ENCODE measurements at regions not wholly inside any gene's neighbourhood (a gene's known extent, or its start where the extent isn't known, plus 50 kb on each side); places are given as distances from the start of the nearest gene placed in this dataset.

DNA sequence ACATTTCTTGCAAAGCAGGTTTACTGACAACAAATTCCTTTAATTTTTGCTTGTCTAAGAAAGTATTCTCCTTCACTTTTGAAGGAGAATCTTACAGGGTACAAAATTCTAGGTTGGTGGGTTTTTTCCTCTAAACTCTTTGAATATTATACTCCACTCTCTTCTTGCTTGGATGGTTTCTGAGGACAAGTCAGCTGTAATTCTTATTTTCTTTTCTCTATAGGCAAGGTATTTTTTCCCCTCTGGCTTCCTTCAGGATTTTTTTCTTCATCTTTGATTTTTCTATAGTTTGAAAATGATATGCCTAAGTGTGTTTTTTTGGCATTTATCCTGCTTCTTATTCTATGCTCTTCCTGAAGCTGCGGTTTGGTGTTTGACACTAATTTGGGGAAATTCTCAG is 112.5 kb upstream of the HIVEP1 start:
- TF ChIP-seq, protein P1, sequence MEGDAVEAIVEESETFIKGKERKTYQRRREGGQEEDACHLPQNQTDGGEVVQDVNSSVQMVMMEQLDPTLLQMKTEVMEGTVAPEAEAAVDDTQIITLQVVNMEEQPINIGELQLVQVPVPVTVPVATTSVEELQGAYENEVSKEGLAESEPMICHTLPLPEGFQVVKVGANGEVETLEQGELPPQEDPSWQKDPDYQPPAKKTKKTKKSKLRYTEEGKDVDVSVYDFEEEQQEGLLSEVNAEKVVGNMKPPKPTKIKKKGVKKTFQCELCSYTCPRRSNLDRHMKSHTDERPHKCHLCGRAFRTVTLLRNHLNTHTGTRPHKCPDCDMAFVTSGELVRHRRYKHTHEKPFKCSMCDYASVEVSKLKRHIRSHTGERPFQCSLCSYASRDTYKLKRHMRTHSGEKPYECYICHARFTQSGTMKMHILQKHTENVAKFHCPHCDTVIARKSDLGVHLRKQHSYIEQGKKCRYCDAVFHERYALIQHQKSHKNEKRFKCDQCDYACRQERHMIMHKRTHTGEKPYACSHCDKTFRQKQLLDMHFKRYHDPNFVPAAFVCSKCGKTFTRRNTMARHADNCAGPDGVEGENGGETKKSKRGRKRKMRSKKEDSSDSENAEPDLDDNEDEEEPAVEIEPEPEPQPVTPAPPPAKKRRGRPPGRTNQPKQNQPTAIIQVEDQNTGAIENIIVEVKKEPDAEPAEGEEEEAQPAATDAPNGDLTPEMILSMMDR (conservative IDR thresholded peaks at IDR 0.05 in 1 of 2, IDR thresholded peaks at IDR 0.05 in 1 of 2; ENCODE audit: low read depth in 1 of 2, low read length in 2 of 2), result no peak
- no peak for TF ChIP-seq EZH2 (IDR thresholded peaks at IDR 0.05; ENCODE audit: low read length, missing control alignments)

Measured in fibroblast of lung (primary cell).